GM18502 (cell line): ENCODE measurements at regions not wholly inside any gene's neighbourhood (a gene's known extent, or its start where the extent isn't known, plus 50 kb on each side); places are given as distances from the start of the nearest gene placed in this dataset.

Experiments
- ATAC-seq: cut with Tn5 transposase; IDR thresholded peaks from one replicate; pipeline ENCODE4 v1.9.1; 2021; ENCODE audit warnings: mild to moderate bottlenecking; ENCODE audit not compliant: unreplicated experiment, poor library complexity

DNA sequence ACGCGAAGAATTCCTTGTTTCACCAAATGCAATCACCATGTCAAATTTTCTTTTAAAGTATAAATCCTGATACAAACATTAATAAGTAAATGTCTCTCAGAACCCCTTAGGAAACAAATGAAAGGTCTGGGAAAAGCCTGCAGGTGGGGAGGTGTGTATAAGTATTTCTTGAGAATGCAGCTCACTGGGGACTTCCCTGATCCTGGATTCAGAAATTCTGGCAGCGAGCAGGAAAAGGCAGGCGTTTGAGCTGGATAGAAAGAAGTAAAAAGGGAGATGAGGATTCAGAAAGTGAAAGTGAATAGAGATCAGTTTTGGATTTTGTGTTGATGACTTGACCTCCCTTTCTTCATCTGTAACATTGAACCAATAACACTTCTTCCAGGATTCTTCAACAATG is 68.3 kb upstream of the CTSC start:
- ATAC-seq: no peak

DNA sequence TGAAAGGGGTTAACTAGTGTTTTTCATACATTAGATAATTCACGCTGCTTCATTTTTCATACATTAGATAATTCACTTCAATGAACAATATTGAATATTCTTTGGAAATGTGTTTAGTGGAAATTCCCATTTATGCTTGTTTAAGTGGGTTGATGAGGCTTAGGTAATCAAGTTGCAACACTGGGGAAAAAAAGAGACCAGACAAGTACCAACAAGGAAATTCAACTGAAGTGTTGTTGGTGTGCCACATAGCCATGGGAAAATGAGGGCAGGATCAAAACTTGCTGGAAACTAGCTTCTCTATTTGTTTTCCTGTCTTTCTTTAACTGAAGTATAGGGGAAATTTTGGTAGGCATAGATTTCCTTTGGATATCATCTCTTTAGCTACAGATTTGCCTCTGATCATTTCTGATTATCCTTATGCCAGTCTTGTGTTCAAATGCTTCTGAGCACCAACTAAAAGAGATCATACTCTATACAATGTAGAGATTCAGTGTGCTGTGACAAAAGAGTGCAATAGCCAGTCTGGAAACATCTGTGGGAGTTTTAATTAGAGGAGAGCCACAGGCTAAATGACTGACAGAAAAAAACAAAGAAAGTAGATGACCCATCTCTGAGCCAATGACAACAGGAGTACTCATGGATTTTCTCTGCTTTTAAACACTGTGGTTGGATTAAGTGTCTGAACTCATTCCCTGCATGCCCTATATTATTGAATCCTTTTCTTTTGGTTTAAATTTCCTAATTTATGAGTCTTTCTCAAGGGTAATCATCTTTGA is 67.6 kb upstream of the CTSC start:
- ATAC-seq: no peak

DNA sequence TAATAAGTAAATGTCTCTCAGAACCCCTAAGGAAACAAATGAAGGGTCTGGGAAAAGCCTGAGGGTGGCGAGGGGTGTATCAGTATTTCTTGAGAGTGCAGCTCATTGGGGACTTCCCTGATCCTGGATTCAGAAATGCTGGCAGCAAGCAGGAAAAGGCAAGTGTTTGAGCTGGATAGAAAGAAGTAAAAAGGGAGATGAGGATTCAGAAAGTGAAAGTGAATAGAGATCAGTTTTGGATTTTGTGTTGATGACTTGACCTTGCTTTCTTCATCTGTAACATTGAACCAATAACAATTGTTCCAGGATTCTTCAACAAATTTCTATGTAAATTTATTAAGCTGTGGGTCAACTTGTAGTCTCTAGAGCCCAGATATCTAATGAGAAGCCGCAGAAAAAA is 66.9 kb upstream of the CTSC start:
- ATAC-seq: no peak

DNA sequence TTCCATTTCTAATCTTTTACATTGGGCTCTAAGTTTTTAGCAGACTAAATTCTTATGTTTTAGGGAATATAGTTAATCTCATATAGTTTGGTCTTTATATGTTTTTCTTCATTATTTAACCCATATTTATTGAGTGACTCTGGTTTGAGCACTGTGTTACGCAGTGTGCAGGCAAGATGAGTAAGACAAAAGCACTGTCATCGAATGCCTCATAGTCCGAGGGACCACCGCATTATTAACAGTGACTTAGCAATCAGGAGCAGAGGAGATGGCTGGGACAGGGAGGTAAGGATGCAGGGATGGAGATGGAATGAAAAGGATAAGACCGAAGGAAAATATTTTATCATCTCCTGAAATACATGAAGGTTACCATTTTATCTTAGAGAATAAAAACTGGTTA is 65.2 kb upstream of the CTSC start:
- ATAC-seq: no peak

DNA sequence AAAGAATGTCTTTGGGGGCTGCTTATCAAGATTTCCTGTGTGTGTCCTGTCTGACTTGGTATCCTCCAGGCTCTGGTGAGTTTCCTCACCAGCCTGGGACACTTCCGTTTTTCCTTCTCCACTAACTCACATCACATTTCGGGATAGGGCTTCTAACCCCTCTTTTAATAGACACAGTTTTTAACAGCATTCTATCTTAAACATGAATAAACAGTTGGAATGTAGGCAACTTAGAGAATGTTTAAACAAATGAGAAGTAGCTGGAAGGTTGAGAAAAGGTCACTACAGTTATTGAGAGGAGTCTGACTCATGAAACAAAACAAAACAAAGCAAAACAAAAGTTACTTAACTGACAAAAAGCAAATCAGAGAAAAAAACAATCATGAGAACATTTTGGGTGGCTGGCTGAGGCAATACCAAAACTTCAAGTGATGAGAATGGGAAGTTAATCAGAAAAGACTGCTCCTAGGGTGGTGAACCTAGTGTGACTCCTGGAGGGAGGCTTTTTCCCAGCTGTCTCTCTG is 64.7 kb upstream of the CTSC start:
- ATAC-seq: no peak

DNA sequence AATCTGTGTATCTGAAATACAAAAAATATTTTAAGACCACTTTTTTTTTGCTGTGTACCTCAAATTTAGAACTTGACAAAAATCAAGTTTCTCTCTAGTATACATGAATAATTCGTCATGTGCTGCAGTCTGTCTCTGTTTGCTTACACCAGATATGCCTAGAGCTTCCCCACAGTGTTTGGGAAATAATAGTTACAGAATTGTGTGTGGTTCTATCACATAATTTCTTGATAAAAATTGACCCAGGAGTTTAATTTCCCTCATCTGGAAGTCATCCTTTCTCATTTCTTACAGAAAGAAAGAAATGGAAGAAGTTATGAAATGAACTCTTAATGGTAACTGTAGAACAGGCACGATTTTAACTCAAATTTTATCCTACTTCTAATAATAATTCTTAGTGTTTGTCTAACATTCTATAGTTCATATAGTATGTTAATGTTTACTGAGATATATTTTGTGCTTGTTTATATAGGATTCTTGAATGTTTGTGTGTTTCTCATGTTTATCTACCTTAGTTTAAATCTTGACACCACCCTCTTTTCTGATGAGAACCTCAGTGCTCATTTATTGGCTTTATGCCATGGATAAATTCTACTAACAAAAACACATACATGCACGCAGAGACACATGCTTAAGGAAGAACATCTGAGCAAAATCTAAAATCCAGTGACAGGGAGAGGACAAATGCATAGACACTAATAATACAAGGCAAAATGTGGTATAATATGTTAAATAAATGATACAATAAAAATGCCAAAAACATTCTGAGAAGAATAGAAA is 61.4 kb upstream of the CTSC start:
- no peak for ATAC-seq

DNA sequence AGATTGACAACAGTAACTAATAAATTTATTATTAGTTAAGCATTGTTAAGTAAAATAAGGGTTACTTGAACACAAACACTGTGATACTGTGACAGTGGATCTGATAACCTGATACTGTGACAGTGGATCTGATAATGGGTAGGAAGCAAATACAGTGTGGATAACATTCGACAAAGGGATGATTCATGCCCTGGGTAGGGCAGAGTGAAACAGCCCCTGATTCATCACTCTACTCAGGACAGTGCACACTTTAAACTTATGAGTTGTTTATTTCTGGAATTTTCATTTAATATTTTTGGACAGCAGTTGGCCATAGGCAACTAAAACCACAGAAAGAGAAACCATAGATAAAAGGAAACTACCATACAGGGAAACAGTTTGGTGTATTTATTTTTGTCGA is 60.8 kb upstream of the CTSC start:
- ATAC-seq: no peak

DNA sequence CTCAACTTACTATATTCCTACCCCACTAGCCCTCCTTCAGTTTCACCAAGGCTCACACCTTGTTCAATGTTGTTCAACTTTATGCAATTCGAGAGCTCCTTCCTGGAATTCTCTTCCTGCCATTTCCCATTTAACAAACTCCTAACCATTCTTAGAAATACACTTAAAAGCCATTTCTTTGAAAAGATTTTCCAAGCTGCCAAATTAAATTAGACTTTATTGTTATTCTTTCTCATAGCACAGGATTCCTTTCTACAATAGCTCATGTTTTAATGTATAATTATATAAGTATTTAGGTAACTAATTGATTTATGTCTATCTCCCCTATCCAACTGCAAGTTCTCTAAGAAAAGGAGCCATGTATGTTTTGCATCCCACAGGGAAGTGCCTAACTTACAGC is 52.7 kb upstream of the CTSC start:
- ATAC-seq: no peak

DNA sequence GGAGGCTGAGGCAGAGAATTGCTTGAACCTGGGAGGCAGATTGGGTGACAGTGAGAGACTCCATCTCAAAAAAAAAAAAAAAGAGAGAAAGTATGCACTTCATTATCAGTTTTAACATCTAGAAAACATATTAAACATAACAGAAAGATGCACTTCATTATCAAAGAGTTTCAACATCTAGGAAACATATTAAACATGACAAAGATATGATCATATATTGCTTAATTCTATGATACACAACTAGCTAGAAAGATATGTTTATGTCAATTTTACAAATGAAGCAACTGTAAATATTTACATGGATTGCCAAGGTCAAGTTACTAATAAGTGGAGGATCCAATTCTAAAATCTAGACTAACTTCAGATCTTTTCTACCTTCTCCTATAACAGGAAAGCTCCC is 50.4 kb upstream of the CTSC start:
- ATAC-seq: no peak
